Neural cell (in vitro differentiated cells): ENCODE measurements at regions not wholly inside any gene's neighbourhood (a gene's known extent, or its start where the extent isn't known, plus 50 kb on each side); places are given as distances from the start of the nearest gene placed in this dataset.

ENCODE experiments used
- H2AFZ ChIP-seq: fragments of 200-600, 300-800 bp; sonication (generic), shearing (Covaris generic); 2 replicates; pipeline ENCODE4 v1.6.0; 2014; ENCODE audit warnings: low read depth, mild to moderate bottlenecking, antibody characterized with exemption, low read length, moderate library complexity
- H3F3A ChIP-seq: fragments of 200-600 bp; shearing (Covaris generic); 2 replicates; pipeline ENCODE4 v1.6.1; 2016; ENCODE audit warnings: mild to moderate bottlenecking, moderate library complexity, mixed read lengths, antibody characterized with exemption, low read length; ENCODE audit not compliant: insufficient read depth, poor library complexity, severe bottlenecking
- H3K27ac ChIP-seq: fragments of 200-600, 300-800 bp; sonication (generic), shearing (Covaris generic); 2 replicates; pipeline ENCODE4 v1.5.1; 2014; ENCODE audit warnings: mild to moderate bottlenecking, low read length, moderate library complexity
- H3K27me3 ChIP-seq: fragments of 300-800, 200-600 bp; sonication (generic), shearing (Covaris generic); 2 replicates; pipeline ENCODE4 v1.6.0; 2014; ENCODE audit warnings: mild to moderate bottlenecking, low read depth, low read length, moderate library complexity; ENCODE audit not compliant: insufficient read depth
- H3K36me3 ChIP-seq: fragments of 300-800, 200-600 bp; sonication (generic), shearing (Covaris generic); 2 replicates; pipeline ENCODE4 v1.5.1; 2014; ENCODE audit warnings: mild to moderate bottlenecking, antibody characterized with exemption, low read length, moderate library complexity; ENCODE audit not compliant: insufficient read depth
- H3K4me2 ChIP-seq: fragments of 300-800, 200-600 bp; sonication (generic), shearing (Covaris generic); 2 replicates; pipeline ENCODE4 v1.6.0; 2014; ENCODE audit warnings: mild to moderate bottlenecking, low read length
- H3K4me3 ChIP-seq: fragments of 300-800, 200-600 bp; sonication (generic), shearing (Covaris generic); 2 replicates; pipeline ENCODE4 v1.5.1; 2014; ENCODE audit warnings: mild to moderate bottlenecking, low read length, moderate library complexity
- H3K79me2 ChIP-seq: fragments of 200-600 bp; shearing (Covaris generic); replicated peaks from 2 replicates; pipeline ENCODE4 v1.6.0; 2014; ENCODE audit warnings: mild to moderate bottlenecking, low read length, moderate library complexity; ENCODE audit not compliant: insufficient read depth
- H3K9ac ChIP-seq: fragments of 300-800, 200-600 bp; sonication (generic), shearing (Covaris generic); 2 replicates; pipeline ENCODE4 v1.6.1; 2016; ENCODE audit warnings: mild to moderate bottlenecking, low read length, mixed read lengths
- H3K9me2 ChIP-seq: fragments of 200-600 bp; shearing (Covaris generic); 2 replicates; pipeline ENCODE4 v1.6.1; 2016; ENCODE audit warnings: mild to moderate bottlenecking, low read length, mixed read lengths; ENCODE audit not compliant: insufficient read depth
- H3K9me3 ChIP-seq: fragments of 200-600, 300-800 bp; sonication (generic), shearing (Covaris generic); 2 replicates; pipeline ENCODE4 v1.6.1; 2016; ENCODE audit warnings: mild to moderate bottlenecking, mixed run types, low read length, moderate library complexity, mixed read lengths
- H4K20me1 ChIP-seq: fragments of 200-600 bp; shearing (Covaris generic); 2 replicates; pipeline ENCODE4 v1.6.1; 2016; ENCODE audit warnings: mild to moderate bottlenecking, mixed run types; ENCODE audit not compliant: insufficient read depth
- CTCF ChIP-seq: fragments of 450-650 bp; IDR thresholded peaks from 2 replicates; pipeline ENCODE4 v1.5.1; 2014; ENCODE audit warnings: antibody characterized with exemption, mild to moderate bottlenecking, moderate library complexity; ENCODE audit not compliant: poor library complexity, severe bottlenecking
- EP300 ChIP-seq: fragments of 450-650 bp; conservative IDR thresholded peaks from 2 replicates; pipeline ENCODE4 v1.6.1; 2014; ENCODE audit warnings: antibody characterized with exemption, mild to moderate bottlenecking, moderate library complexity; ENCODE audit not compliant: poor library complexity, severe bottlenecking
- EZH2 ChIP-seq: fragments of 200-600, 300-800 bp; shearing (Covaris generic), sonication (generic); IDR thresholded peaks from 2 replicates; pipeline ENCODE4 v1.6.1; 2014; ENCODE audit warnings: antibody characterized with exemption, low read length, borderline replicate concordance, mild to moderate bottlenecking; ENCODE audit not compliant: insufficient read depth, poor library complexity, severe bottlenecking
- MXI1 ChIP-seq: fragments of 450-650 bp; conservative IDR thresholded peaks from 2 replicates; pipeline ENCODE4 v1.6.1; 2014; ENCODE audit warnings: antibody characterized with exemption, mild to moderate bottlenecking; ENCODE audit not compliant: poor library complexity, severe bottlenecking
- POLR2AphosphoS5 ChIP-seq: IDR thresholded peaks from 2 replicates; pipeline ENCODE4 v1.6.1; 2012
- RAD21 ChIP-seq: fragments of 450-650 bp; conservative IDR thresholded peaks from 2 replicates; pipeline ENCODE4 v1.6.1; 2014; ENCODE audit warnings: antibody characterized with exemption, mild to moderate bottlenecking, moderate library complexity
- SMC3 ChIP-seq: fragments of 450-650 bp; conservative IDR thresholded peaks from 2 replicates; pipeline ENCODE4 v1.6.1; 2014; ENCODE audit warnings: antibody characterized with exemption, mild to moderate bottlenecking, moderate library complexity; ENCODE audit not compliant: poor library complexity
- TAF1 ChIP-seq: IDR thresholded peaks from 2 replicates; pipeline ENCODE4 v1.6.1; 2012; ENCODE audit warnings: low read depth
- TF ChIP-seq, protein P1 (sequence below): IDR thresholded peaks from 2 replicates; pipeline ENCODE4 v1.6.1; 2012; ENCODE audit warnings: borderline replicate concordance

GRCh38 chr4:159983082-159983481 lies 880.2 kb downstream of the RAPGEF2 start:
- H3K9me3 ChIP-seq, result no peaks in the 10 kb centered on the region
- no peak overlapping the region for H3K4me3 ChIP-seq
- H4K20me1 ChIP-seq, result no peaks in the 10 kb centered on the region
- TF ChIP-seq EP300, result no peak
- no peak for TF ChIP-seq EZH2
- no peak overlapping the region for H2AFZ ChIP-seq
- no peak overlapping the region for H3K4me2 ChIP-seq
- no peak overlapping the region for H3K27ac ChIP-seq
- no peaks in the 10 kb centered on the region for H3F3A ChIP-seq
- H3K27me3 ChIP-seq, result no peaks in the 10 kb centered on the region
- H3K9me2 ChIP-seq, result no peaks in the 10 kb centered on the region
- H3K79me2 ChIP-seq, result no peaks in the 10 kb centered on the region
- H3K36me3 ChIP-seq, result no peaks in the 10 kb centered on the region
- H3K9ac ChIP-seq, result no peak overlapping the region

GRCh38 chr4:160009656-160010493 lies 907.0 kb downstream of the RAPGEF2 start:
- H3F3A ChIP-seq, result no peaks in the 10 kb centered on the region
- no peak overlapping the region for H3K9ac ChIP-seq
- no peak overlapping the region for H3K4me2 ChIP-seq
- H3K79me2 ChIP-seq, result no peaks in the 10 kb centered on the region
- H3K27me3 ChIP-seq, result no peaks in the 10 kb centered on the region
- TF ChIP-seq EP300, result no peak
- no peak for TF ChIP-seq POLR2AphosphoS5
- no peak for TF ChIP-seq CTCF
- no peak for TF ChIP-seq MXI1
- no peak for TF ChIP-seq RAD21
- no peaks in the 10 kb centered on the region for H3K36me3 ChIP-seq
- no peak overlapping the region for H3K4me3 ChIP-seq
- no peaks in the 10 kb centered on the region for H3K9me3 ChIP-seq
- no peaks in the 10 kb centered on the region for H4K20me1 ChIP-seq
- H3K9me2 ChIP-seq, result no peaks in the 10 kb centered on the region
- no peak overlapping the region for H2AFZ ChIP-seq
- no peak overlapping the region for H3K27ac ChIP-seq

- no peaks in the 10 kb centered on the region for H3K9me2 ChIP-seq
- no peak overlapping the region for H3K4me3 ChIP-seq
- no peaks in the 10 kb centered on the region for H3K79me2 ChIP-seq
- H3K4me2 ChIP-seq, result no peak overlapping the region
- H3K36me3 ChIP-seq, result no peaks in the 10 kb centered on the region
- no peaks in the 10 kb centered on the region for H4K20me1 ChIP-seq
- H3K9ac ChIP-seq, result no peak overlapping the region
- H2AFZ ChIP-seq, result no peak overlapping the region
- no peak for TF ChIP-seq SMC3
- TF ChIP-seq MXI1, result no peak
- no peak for TF ChIP-seq RAD21
- no peak for TF ChIP-seq EZH2
- TF ChIP-seq TAF1, result no peak
- TF ChIP-seq POLR2AphosphoS5, result no peak
- no peak for TF ChIP-seq EP300
- TF ChIP-seq, protein P1, sequence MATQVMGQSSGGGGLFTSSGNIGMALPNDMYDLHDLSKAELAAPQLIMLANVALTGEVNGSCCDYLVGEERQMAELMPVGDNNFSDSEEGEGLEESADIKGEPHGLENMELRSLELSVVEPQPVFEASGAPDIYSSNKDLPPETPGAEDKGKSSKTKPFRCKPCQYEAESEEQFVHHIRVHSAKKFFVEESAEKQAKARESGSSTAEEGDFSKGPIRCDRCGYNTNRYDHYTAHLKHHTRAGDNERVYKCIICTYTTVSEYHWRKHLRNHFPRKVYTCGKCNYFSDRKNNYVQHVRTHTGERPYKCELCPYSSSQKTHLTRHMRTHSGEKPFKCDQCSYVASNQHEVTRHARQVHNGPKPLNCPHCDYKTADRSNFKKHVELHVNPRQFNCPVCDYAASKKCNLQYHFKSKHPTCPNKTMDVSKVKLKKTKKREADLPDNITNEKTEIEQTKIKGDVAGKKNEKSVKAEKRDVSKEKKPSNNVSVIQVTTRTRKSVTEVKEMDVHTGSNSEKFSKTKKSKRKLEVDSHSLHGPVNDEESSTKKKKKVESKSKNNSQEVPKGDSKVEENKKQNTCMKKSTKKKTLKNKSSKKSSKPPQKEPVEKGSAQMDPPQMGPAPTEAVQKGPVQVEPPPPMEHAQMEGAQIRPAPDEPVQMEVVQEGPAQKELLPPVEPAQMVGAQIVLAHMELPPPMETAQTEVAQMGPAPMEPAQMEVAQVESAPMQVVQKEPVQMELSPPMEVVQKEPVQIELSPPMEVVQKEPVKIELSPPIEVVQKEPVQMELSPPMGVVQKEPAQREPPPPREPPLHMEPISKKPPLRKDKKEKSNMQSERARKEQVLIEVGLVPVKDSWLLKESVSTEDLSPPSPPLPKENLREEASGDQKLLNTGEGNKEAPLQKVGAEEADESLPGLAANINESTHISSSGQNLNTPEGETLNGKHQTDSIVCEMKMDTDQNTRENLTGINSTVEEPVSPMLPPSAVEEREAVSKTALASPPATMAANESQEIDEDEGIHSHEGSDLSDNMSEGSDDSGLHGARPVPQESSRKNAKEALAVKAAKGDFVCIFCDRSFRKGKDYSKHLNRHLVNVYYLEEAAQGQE, result no peak
- TF ChIP-seq CTCF, result no peak
- H3K9me3 ChIP-seq, result no peaks in the 10 kb centered on the region
- no peaks in the 10 kb centered on the region for H3F3A ChIP-seq
- H3K27ac ChIP-seq, result no peak overlapping the region
- H3K27me3 ChIP-seq, result no peaks in the 10 kb centered on the region
These were observed 917.1 kb downstream of the RAPGEF2 start for GRCh38 chr4:160019936-160020335.
